ENCODE measurements at regions not wholly inside any gene's neighbourhood (a gene's known extent, or its start where the extent isn't known, plus 50 kb on each side); places are given as distances from the start of the nearest gene placed in this dataset.

- DNase-seq (ENCODE audit: insufficient read length, low spot score) (no peak), FAIRE-seq (no peak)
These were observed 263.8 kb upstream of the LCORL start for GRCh38 chr4:18285357-18285756.

- no peak for FAIRE-seq
- no peak for DNase-seq (ENCODE audit: insufficient read length, low spot score)
These were observed 256.7 kb upstream of the LCORL start for GRCh38 chr4:18278244-18278643.

GRCh38 chr4:18262832-18263231 is 241.3 kb upstream of the LCORL start:
- DNase-seq (ENCODE audit: insufficient read length, low spot score), result no peak
- FAIRE-seq, result no peak

- no peak for FAIRE-seq
- no peak for DNase-seq (ENCODE audit: insufficient read length, low spot score)
These were observed 230.5 kb upstream of the LCORL start for GRCh38 chr4:18252052-18252451.

- no peak for FAIRE-seq
- no peak for DNase-seq (ENCODE audit: insufficient read length, low spot score)
These were observed 229.0 kb upstream of the LCORL start for GRCh38 chr4:18250564-18250963.

- no peak for DNase-seq (ENCODE audit: insufficient read length, low spot score)
- no peak for FAIRE-seq
These were observed 227.1 kb upstream of the LCORL start for GRCh38 chr4:18248611-18249010.

- no peak for FAIRE-seq
These were observed 225.6 kb upstream of the LCORL start for GRCh38 chr4:18247189-18247588.

GRCh38 chr4:18242919-18243693 is 221.6 kb upstream of the LCORL start:
- FAIRE-seq (no peak), DNase-seq (ENCODE audit: insufficient read length, low spot score) (no peak)

More at GRCh38 chr4:18247189-18247588, 225.6 kb upstream of the LCORL start:
- DNase-seq (ENCODE audit: insufficient read length, low spot score), result no peak

- FAIRE-seq, result no peak
- DNase-seq (ENCODE audit: insufficient read length, low spot score), result no peak
These were observed 220.2 kb upstream of the LCORL start for GRCh38 chr4:18241727-18242126.

GRCh38 chr4:18234108-18234507 is 212.6 kb upstream of the LCORL start:
- FAIRE-seq (no peak), DNase-seq (ENCODE audit: insufficient read length, low spot score) (no peak)

GRCh38 chr4:18231726-18232125 is 210.2 kb upstream of the LCORL start:
- no peak for FAIRE-seq
- DNase-seq (ENCODE audit: insufficient read length, low spot score), result no peak

- DNase-seq (ENCODE audit: insufficient read length, low spot score) (no peak), FAIRE-seq (no peak)
These were observed 206.3 kb upstream of the LCORL start for GRCh38 chr4:18227880-18228279.

GRCh38 chr4:18214411-18215055 is 193.0 kb upstream of the LCORL start:
- no peak for DNase-seq (ENCODE audit: insufficient read length, low spot score)
- FAIRE-seq, result peak; percentile 52

GRCh38 chr4:18213576-18214198 is 192.1 kb upstream of the LCORL start:
- FAIRE-seq, result no peak
- DNase-seq (ENCODE audit: insufficient read length, low spot score), result no peak

- FAIRE-seq (no peak), DNase-seq (ENCODE audit: insufficient read length, low spot score) (no peak)
These were observed 187.9 kb upstream of the LCORL start for GRCh38 chr4:18209448-18209847.

- FAIRE-seq (no peak), DNase-seq (ENCODE audit: insufficient read length, low spot score) (no peak)
These were observed 182.4 kb upstream of the LCORL start for GRCh38 chr4:18203966-18204365.

GRCh38 chr4:18202486-18202885 is 180.9 kb upstream of the LCORL start:
- FAIRE-seq (no peak), DNase-seq (ENCODE audit: insufficient read length, low spot score) (no peak)

- no peak for FAIRE-seq
- no peak for DNase-seq (ENCODE audit: insufficient read length, low spot score)
These were observed 180.3 kb upstream of the LCORL start for GRCh38 chr4:18201885-18202284.

GRCh38 chr4:18198653-18199052 is 177.1 kb upstream of the LCORL start:
- DNase-seq (ENCODE audit: insufficient read length, low spot score), result no peak
- no peak for FAIRE-seq

- no peak for DNase-seq (ENCODE audit: insufficient read length, low spot score)
- FAIRE-seq, result no peak
These were observed 175.9 kb upstream of the LCORL start for GRCh38 chr4:18197467-18197866.

- FAIRE-seq (no peak), DNase-seq (ENCODE audit: insufficient read length, low spot score) (no peak)
These were observed 172.7 kb upstream of the LCORL start for GRCh38 chr4:18194278-18194677.

GRCh38 chr4:18192901-18193300 is 171.3 kb upstream of the LCORL start:
- DNase-seq (ENCODE audit: insufficient read length, low spot score) (no peak), FAIRE-seq (no peak)
